T-cell (primary cell): ENCODE measurements at regions not wholly inside any gene's neighbourhood (a gene's known extent, or its start where the extent isn't known, plus 50 kb on each side); places are given as distances from the start of the nearest gene placed in this dataset.

Experiments
- ATAC-seq, 4 experiments: fragments of 200-7000 bp in 3 of 4; fragments of 150-1000 bp in 1 of 4; cut with Tn5 transposase; replicated peaks in 1 of 4; 1 replicate in 3 of 4; 2 replicates in 1 of 4; pipeline ENCODE4 v1.10.0; 2021; ENCODE audit warnings: moderate library complexity in 3 of 4, mild to moderate bottlenecking in 2 of 4, moderate number of reproducible peaks in 1 of 4
- CTCF ChIA-PET, 2 donors: fragments of 300-600 bp; sonication (Branson Sonifier 250); formaldehyde crosslinking; loops; one replicate each; lab custom pipeline; 2022; ENCODE audit warnings: antibody characterized with exemption in 2 of 2; lab: Charles Lee
- POLR2A ChIA-PET, 2 donors: fragments of 300-600 bp; sonication (Branson Sonifier 250); formaldehyde crosslinking; loops; one replicate each; lab custom pipeline; 2022; ENCODE audit warnings: antibody characterized with exemption in 2 of 2; lab: Charles Lee
- DNase-seq, 35 experiments: peaks; one replicate each; pipeline versions ENCODE4 v3.0.0 to v3.0.0-alpha.2; 2013 to 2023
- H3K27ac ChIP-seq: one replicate; pipeline ENCODE4 v1.5.1; 2013; ENCODE audit warnings: low read length
- H3K27me3 ChIP-seq, 2 experiments: replicated peaks in 1 of 2; 1 replicate in 1 of 2; 2 replicates in 1 of 2; pipeline versions ENCODE4 v1.6.1 to v1.7.0; 2013; ENCODE audit warnings: low read length in 1 of 2, mixed read lengths in 1 of 2; ENCODE audit not compliant: control insufficient read depth in 2 of 2, insufficient read depth in 2 of 2; ENCODE audit errors: extremely low read depth in 1 of 2
- H3K36me3 ChIP-seq, 2 donors: 1 replicate in 1 of 2; 2 replicates in 1 of 2; pipeline versions ENCODE4 v1.6.1 to v1.7.0; 2013; ENCODE audit warnings: low read length in 1 of 2; ENCODE audit not compliant: control insufficient read depth in 2 of 2, insufficient read depth in 1 of 2; ENCODE audit errors: extremely low read depth in 1 of 2
- H3K4me1 ChIP-seq, 2 experiments: 1 replicate in 1 of 2; 2 replicates in 1 of 2; pipeline versions ENCODE4 v1.6.1 to v1.7.0; 2013; ENCODE audit warnings: low read length in 2 of 2, mixed read lengths in 1 of 2; ENCODE audit not compliant: insufficient read depth in 2 of 2, control insufficient read depth in 1 of 2; ENCODE audit errors: extremely low read depth in 1 of 2
- H3K4me3 ChIP-seq, 2 donors: 1 replicate in 1 of 2; 2 replicates in 1 of 2; pipeline versions ENCODE4 v1.5.1 to v1.7.0; 2013; ENCODE audit warnings: mild to moderate bottlenecking in 2 of 2, low read length in 1 of 2, moderate library complexity in 1 of 2; ENCODE audit not compliant: control insufficient read depth in 1 of 2; ENCODE audit errors: extremely low read depth in 1 of 2
- H3K9me3 ChIP-seq: 2 replicates; pipeline ENCODE4 v1.7.0; 2013
- H3K27ac Mint-ChIP-seq, 2 donors: one replicate each; pipeline ENCODE4 v1.8.0; 2020 to 2021; ENCODE audit warnings: mild to moderate bottlenecking in 2 of 2, mixed read lengths in 2 of 2
- H3K27me3 Mint-ChIP-seq, 2 donors: one replicate each; pipeline ENCODE4 v1.8.0; 2021 to 2022; ENCODE audit warnings: mixed read lengths in 2 of 2
- H3K36me3 Mint-ChIP-seq: one replicate; pipeline ENCODE4 v1.8.0; 2021; ENCODE audit warnings: mixed read lengths
- H3K4me1 Mint-ChIP-seq, 3 donors: one replicate each; pipeline ENCODE4 v1.8.0; 2020 to 2022; ENCODE audit warnings: mixed read lengths in 3 of 3, mild to moderate bottlenecking in 1 of 3
- H3K4me3 Mint-ChIP-seq, 3 donors: one replicate each; pipeline ENCODE4 v1.8.0; 2020 to 2022; ENCODE audit warnings: mild to moderate bottlenecking in 3 of 3, mixed read lengths in 3 of 3, moderate library complexity in 3 of 3
- H3K9me3 Mint-ChIP-seq, 3 donors: one replicate each; pipeline ENCODE4 v1.8.0; 2020 to 2022; ENCODE audit warnings: mixed read lengths in 3 of 3
- WGBS: methylation state at CpG from one replicate; pipeline ENCODE4 v1.1.5; 2013; ENCODE audit warnings: missing lambda C conversion rate; ENCODE audit not compliant: insufficient coverage; 5-methylcytosine and 5-hydroxymethylcytosine counted together

DNA sequence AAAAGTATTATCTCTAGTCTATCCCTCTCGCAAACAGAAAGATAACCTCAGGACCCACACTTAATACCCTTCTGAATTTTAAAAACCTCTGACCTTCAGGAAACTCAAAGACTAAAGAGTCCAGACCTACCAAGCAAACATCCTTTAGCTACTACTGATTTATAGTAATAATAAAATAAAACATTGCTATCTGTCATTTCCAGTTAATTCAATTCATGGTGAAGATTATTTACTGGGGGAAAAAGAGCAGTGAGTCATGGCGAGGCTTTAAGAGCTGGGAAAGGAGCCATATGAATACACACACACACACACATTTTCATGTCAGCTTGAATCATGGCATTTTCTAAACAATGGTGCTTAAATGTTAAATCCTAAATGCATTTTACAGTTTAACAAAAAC is 87.1 kb downstream of the FAM76B start:
- no peaks in the 10 kb centered on the region for H3K9me3 Mint-ChIP-seq
- WGBS = no CpG with 5 or more reads among the region's 2 CpGs
- ATAC-seq (no peak), DNase-seq (no peak)
- no peaks in the 10 kb centered on the region for H3K36me3 Mint-ChIP-seq
- peaks cover 10 to 50% of the 10 kb centered on the region in 2 experiments for H3K4me1 ChIP-seq
- ChIA-PET POLR2A (interaction anchor here in 1 of 2 donors (0.7 to 0.9 kb wide), 2 partner anchors 16 to 538 kb away, joined by 3 to 13 read pairs; no protein-coding TSS in a partner anchor), CTCF (interaction anchor here (0.7 to 1.6 kb wide), 5 partner anchors 527 to 922 kb away, joined by 3 to 5 read pairs (median 3); no protein-coding TSS in a partner anchor)
- no peaks in the 10 kb centered on the region for H3K36me3 ChIP-seq
- H3K4me3 Mint-ChIP-seq = peak overlapping the region in 1 of 3 donors; percentile 0
- H3K9me3 ChIP-seq = no peaks in the 10 kb centered on the region
- no peaks in the 10 kb centered on the region for H3K27me3 ChIP-seq
- no peak overlapping the region for H3K27ac Mint-ChIP-seq
- peaks cover 39 to 40% (median 40%) of the 10 kb centered on the region in 3 donors for H3K4me1 Mint-ChIP-seq
- no peak overlapping the region for H3K4me3 ChIP-seq
- no peaks in the 10 kb centered on the region for H3K27me3 Mint-ChIP-seq
- peak overlapping the region; percentile 45 for H3K27ac ChIP-seq

GRCh38 chr11:95700471-95700817 is 89.1 kb downstream of the FAM76B start:
- H3K9me3 ChIP-seq = no peaks in the 10 kb centered on the region
- ATAC-seq = peak in 2 of 4 experiments; percentile 10 to 60
- 4% methylated on average over 4 of the region's 6 CpGs for WGBS
- H3K4me1 Mint-ChIP-seq = peaks cover 45 to 58% (median 57%) of the 10 kb centered on the region in 3 donors
- peak overlapping the region; percentile 97 for H3K27ac ChIP-seq
- peaks cover 10 to 47% of the 10 kb centered on the region in 2 experiments for H3K4me1 ChIP-seq
- H3K27ac Mint-ChIP-seq = peak overlapping the region; percentile 95
- H3K36me3 Mint-ChIP-seq = peaks cover 12% of the 10 kb centered on the region
- peak overlapping the region in 1 of 2 donors; percentile 30 for H3K4me3 ChIP-seq
- H3K27me3 Mint-ChIP-seq = no peaks in the 10 kb centered on the region
- H3K4me3 Mint-ChIP-seq = peak overlapping the region; percentile 47 to 69 (median 57)
- no peaks in the 10 kb centered on the region for H3K27me3 ChIP-seq
- CTCF ChIA-PET = interaction anchor here (0.7 to 2.2 kb wide), 6 partner anchors 9 to 546 kb away, joined by 3 to 8 read pairs (median 5); partner anchors contain the start of gene SESN3 (in 1 of the 2)
- DNase-seq = peak in 1 of 35 experiments; percentile 65
- POLR2A ChIA-PET = interaction anchor here (0.6 to 1.2 kb wide), 3 partner anchors 9 to 608 kb away, joined by 3 to 4 read pairs (median 3); no protein-coding TSS in a partner anchor
- no peaks in the 10 kb centered on the region for H3K36me3 ChIP-seq
- H3K9me3 Mint-ChIP-seq = no peaks in the 10 kb centered on the region

DNA sequence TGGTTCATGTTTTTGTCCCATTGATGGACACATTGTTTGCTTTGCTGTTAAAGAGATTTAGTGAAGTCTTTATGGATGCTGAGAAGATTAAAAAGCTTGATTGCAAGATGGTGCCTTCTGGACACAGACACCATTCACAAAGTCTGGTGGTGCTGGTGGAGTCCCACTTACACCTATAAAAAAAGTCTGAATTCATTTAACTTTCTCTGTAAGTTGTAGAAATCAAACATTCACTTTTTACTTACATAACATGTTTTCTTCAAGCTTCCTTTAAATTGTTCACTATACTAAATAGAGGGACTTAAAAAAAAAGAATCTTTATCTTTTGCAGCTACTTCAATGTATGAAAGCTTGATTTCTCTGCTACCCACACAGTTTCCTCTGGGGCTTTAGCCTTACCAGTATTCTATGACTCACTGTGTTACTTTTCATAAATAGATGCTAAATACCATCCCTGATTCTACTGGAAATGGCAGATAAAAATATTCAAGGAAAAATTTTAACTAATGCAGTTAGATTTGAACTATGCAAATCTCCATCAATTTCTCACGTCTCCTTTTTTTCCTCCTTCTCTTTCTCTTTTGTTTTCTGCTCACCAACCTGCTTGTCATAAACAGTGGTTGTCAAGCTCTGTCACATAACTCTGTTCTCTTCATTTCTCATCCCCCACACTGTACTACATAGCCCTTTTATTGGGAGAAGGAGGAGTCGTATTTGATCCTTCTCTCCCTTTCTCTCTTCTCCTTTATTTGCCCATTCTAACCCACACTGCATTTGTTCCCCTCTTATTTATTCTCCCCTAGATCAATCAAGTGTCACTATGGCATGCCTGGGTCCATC is 89.7 kb downstream of the FAM76B start:
- H3K36me3 Mint-ChIP-seq = peaks cover 12% of the 10 kb centered on the region
- H3K27ac ChIP-seq = peak overlapping the region; percentile 97
- H3K27me3 Mint-ChIP-seq = no peaks in the 10 kb centered on the region
- ChIA-PET CTCF (interaction anchor here (0.7 to 2.2 kb wide), 10 partner anchors 9 to 549 kb away, joined by 3 to 9 read pairs (median 5); partner anchors contain the start of gene SESN3 (in 1 of the 2)), POLR2A (interaction anchor here (0.6 to 1.2 kb wide), 6 partner anchors 8 to 607 kb away, joined by 3 to 5 read pairs (median 3); partner anchors contain the start of gene SESN3 (in 1 of the 2))
- H3K4me1 ChIP-seq = peaks cover 10 to 42% of the 10 kb centered on the region in 2 experiments
- H3K27me3 ChIP-seq = no peaks in the 10 kb centered on the region
- peak overlapping the region; percentile 95 for H3K27ac Mint-ChIP-seq
- peak overlapping the region in 1 of 2 donors; percentile 30 for H3K4me3 ChIP-seq
- ATAC-seq = peak; percentile 82 to 87 (median 86)
- peak overlapping the region; percentile 57 to 69 (median 65) for H3K4me3 Mint-ChIP-seq
- H3K36me3 ChIP-seq = no peaks in the 10 kb centered on the region
- peak in 3 of 35 experiments; percentile 21 to 53 (median 30) for DNase-seq
- peaks cover 0 to 1% (median 0%) of the 10 kb centered on the region in 3 donors for H3K9me3 Mint-ChIP-seq
- H3K4me1 Mint-ChIP-seq = peaks cover 45 to 59% (median 59%) of the 10 kb centered on the region in 3 donors
- H3K9me3 ChIP-seq = no peaks in the 10 kb centered on the region
- WGBS = 0% methylated on average over 1 of the region's 2 CpGs

DNA sequence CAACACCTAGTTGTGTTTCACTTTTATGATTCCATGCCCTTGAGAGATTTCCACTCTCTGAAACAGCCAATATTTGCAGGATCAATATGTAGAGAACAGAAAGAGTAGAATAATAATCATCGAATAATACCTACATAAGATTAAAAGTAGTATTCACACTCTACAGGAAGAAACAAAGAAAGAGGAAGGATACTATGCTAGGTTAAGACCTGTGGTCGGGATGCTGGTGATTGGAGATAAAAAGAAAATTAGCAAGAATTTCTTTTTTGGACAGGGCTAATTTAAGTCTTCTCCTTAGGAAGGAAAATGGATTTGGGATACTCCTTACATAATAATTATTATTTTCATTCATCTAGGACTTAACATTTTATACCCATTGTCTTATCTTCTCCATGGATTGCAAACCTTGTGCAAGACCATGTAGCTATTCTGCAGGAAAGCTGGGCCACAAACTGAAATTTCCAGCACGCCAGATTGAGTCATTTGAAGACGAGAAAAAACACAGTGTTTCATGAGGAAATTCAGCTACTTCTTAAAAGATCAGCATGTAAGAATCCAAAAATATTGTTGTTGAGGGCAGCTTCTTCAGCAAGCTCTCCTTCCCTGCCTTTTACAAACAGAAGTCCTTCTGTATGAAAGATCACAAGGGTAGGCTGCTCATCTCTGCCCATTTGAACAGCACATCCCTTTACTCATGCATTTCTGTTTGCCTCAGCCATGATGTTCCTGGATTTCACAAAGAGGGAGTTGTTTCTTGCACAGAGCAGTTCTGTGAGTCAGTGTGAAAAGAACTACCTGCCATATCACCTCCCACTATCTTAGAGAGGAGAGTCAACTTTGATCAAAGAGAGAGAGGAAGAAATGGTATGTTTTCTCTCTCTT is 90.7 kb downstream of the FAM76B start:
- Mint-ChIP-seq H3K4me3 (peak overlapping the region; percentile 57 to 69 (median 65)), H3K36me3 (peaks cover 15% of the 10 kb centered on the region), H3K4me1 (peaks cover 45 to 64% (median 59%) of the 10 kb centered on the region in 3 donors), H3K27ac (peak overlapping the region; percentile 95), H3K27me3 (no peaks in the 10 kb centered on the region), H3K9me3 (peaks cover 0 to 8% (median 0%) of the 10 kb centered on the region in 3 donors)
- ATAC-seq (peak in 3 of 4 experiments; percentile 33 to 42 (median 35)), DNase-seq (peak in 1 of 35 experiments; percentile 25)
- H3K4me1 ChIP-seq = peaks cover 10 to 42% of the 10 kb centered on the region in 2 experiments
- ChIA-PET CTCF (interaction anchor here (0.7 to 2.2 kb wide), 8 partner anchors 10 to 548 kb away, joined by 3 to 9 read pairs (median 5); partner anchors contain the start of gene SESN3 (in 1 of the 2)), POLR2A (interaction anchor here in 1 of 2 donors (0.9 kb wide), 1 partner anchor 467 kb away, joined by 5 read pairs; the partner anchor contains the start of gene SESN3)
- peak overlapping the region; percentile 97 for H3K27ac ChIP-seq
- no peaks in the 10 kb centered on the region for H3K36me3 ChIP-seq
- no peak overlapping the region for H3K4me3 ChIP-seq
- no peaks in the 10 kb centered on the region for H3K9me3 ChIP-seq
- 40% methylated on average over 1 of the region's 4 CpGs for WGBS
- H3K27me3 ChIP-seq = no peaks in the 10 kb centered on the region

GRCh38 chr11:95697614-95698408 is 91.8 kb downstream of the FAM76B start:
- peak overlapping the region in 1 of 3 donors; percentile 69 for H3K4me3 Mint-ChIP-seq
- 90% methylated on average over 9 of the region's 10 CpGs for WGBS
- CTCF ChIA-PET = interaction anchor here in 1 of 2 donors (1.5 kb wide), 1 partner anchor 7 kb away, joined by 6 read pairs; no protein-coding TSS in a partner anchor
- H3K27ac Mint-ChIP-seq = peak overlapping the region; percentile 95
- H3K4me1 ChIP-seq = peaks cover 10 to 34% of the 10 kb centered on the region in 2 experiments
- peaks cover 45 to 68% (median 61%) of the 10 kb centered on the region in 3 donors for H3K4me1 Mint-ChIP-seq
- H3K36me3 ChIP-seq = no peaks in the 10 kb centered on the region
- POLR2A ChIA-PET = interaction anchor here (0.6 to 0.7 kb wide), 2 partner anchors 188 to 488 kb away, joined by 4 to 5 read pairs; no protein-coding TSS in a partner anchor
- H3K4me3 ChIP-seq = no peak overlapping the region
- peaks cover 15% of the 10 kb centered on the region for H3K36me3 Mint-ChIP-seq
- no peaks in the 10 kb centered on the region for H3K27me3 Mint-ChIP-seq
- no peak for DNase-seq
- H3K9me3 ChIP-seq = no peaks in the 10 kb centered on the region
- peak overlapping the region; percentile 97 for H3K27ac ChIP-seq
- H3K27me3 ChIP-seq = no peaks in the 10 kb centered on the region
- ATAC-seq = no peak
- peaks cover 0 to 8% (median 0%) of the 10 kb centered on the region in 3 donors for H3K9me3 Mint-ChIP-seq
